ENCODE measurements at regions not wholly inside any gene's neighbourhood (a gene's known extent, or its start where the extent isn't known, plus 50 kb on each side); places are given as distances from the start of the nearest gene placed in this dataset.

DNA sequence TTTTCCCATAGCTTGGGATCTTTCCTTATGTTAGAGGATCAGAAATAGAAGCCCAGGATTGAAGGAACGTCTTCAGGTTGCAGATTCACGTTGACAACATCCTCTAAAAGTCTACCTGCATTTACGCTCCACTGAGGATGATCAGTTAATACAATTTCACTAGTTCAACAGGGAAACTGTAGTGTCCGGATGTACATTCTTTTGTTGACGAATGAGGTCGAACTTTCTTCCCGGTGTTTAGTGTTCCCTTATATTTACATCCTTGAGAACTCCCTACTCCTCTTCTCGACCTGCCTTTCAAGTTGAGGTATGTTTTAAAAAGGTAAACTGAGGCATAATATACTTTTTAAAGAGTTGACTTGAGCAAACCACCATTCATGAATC, 74.8 kb downstream of the SIK1 start:
- TF ChIP-seq, protein P1, sequence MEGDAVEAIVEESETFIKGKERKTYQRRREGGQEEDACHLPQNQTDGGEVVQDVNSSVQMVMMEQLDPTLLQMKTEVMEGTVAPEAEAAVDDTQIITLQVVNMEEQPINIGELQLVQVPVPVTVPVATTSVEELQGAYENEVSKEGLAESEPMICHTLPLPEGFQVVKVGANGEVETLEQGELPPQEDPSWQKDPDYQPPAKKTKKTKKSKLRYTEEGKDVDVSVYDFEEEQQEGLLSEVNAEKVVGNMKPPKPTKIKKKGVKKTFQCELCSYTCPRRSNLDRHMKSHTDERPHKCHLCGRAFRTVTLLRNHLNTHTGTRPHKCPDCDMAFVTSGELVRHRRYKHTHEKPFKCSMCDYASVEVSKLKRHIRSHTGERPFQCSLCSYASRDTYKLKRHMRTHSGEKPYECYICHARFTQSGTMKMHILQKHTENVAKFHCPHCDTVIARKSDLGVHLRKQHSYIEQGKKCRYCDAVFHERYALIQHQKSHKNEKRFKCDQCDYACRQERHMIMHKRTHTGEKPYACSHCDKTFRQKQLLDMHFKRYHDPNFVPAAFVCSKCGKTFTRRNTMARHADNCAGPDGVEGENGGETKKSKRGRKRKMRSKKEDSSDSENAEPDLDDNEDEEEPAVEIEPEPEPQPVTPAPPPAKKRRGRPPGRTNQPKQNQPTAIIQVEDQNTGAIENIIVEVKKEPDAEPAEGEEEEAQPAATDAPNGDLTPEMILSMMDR (IDR thresholded peaks at IDR 0.05), result no peak
- no peak for TF ChIP-seq POLR2A (IDR thresholded peaks at IDR 0.05)
- no peak for TF ChIP-seq POLR2AphosphoS5 (IDR thresholded peaks at IDR 0.05)
